ENCODE measurements at regions not wholly inside any gene's neighbourhood (a gene's known extent, or its start where the extent isn't known, plus 50 kb on each side); places are given as distances from the start of the nearest gene placed in this dataset.

DNA sequence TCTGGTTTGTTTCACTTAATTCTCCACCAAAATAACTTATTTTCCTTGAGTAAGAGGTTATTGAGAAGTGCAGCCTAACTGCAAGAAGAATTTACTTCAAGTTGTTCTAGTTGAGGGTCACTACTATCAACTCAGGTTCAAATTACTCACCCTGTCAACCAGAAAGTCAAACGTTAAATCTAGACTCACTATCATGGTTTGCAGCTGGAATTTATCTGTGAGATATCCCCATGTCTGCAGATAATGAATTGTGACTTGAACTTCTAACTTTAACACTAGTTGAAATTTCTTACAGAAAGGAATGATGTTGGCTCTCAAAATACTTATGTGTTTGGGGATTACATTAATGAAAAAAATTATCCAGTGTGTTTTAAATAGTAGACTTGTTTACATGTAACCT lies 1145.7 kb upstream of the NXPH2 start:
- no peak for DNase-seq (ENCODE audit: low read depth in 1 of 2, low spot score in 1 of 2)
- Histone ChIP-seq H3K27me3 (ENCODE audit: insufficient read depth, poor library complexity, severe bottlenecking) (no peaks in the 10 kb centered on the region), H3K4me3 (replicated peaks; ENCODE audit: insufficient read depth, low read length) (no peak overlapping the region), H3K27ac (replicated peaks) (no peak overlapping the region)
- TF ChIP-seq CTCF (IDR thresholded peaks at IDR 0.05; ENCODE audit: insufficient read depth, low read length) (no peak), GABPA (IDR thresholded peaks at IDR 0.05; ENCODE audit: low read depth) (no peak), SPI1 (IDR thresholded peaks at IDR 0.05; ENCODE audit: borderline replicate concordance, low read depth) (no peak), POLR2AphosphoS5 (IDR thresholded peaks at IDR 0.05; ENCODE audit: low read depth) (no peak)
- TF ChIP-seq, protein P1, sequence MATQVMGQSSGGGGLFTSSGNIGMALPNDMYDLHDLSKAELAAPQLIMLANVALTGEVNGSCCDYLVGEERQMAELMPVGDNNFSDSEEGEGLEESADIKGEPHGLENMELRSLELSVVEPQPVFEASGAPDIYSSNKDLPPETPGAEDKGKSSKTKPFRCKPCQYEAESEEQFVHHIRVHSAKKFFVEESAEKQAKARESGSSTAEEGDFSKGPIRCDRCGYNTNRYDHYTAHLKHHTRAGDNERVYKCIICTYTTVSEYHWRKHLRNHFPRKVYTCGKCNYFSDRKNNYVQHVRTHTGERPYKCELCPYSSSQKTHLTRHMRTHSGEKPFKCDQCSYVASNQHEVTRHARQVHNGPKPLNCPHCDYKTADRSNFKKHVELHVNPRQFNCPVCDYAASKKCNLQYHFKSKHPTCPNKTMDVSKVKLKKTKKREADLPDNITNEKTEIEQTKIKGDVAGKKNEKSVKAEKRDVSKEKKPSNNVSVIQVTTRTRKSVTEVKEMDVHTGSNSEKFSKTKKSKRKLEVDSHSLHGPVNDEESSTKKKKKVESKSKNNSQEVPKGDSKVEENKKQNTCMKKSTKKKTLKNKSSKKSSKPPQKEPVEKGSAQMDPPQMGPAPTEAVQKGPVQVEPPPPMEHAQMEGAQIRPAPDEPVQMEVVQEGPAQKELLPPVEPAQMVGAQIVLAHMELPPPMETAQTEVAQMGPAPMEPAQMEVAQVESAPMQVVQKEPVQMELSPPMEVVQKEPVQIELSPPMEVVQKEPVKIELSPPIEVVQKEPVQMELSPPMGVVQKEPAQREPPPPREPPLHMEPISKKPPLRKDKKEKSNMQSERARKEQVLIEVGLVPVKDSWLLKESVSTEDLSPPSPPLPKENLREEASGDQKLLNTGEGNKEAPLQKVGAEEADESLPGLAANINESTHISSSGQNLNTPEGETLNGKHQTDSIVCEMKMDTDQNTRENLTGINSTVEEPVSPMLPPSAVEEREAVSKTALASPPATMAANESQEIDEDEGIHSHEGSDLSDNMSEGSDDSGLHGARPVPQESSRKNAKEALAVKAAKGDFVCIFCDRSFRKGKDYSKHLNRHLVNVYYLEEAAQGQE (IDR thresholded peaks at IDR 0.05; ENCODE audit: insufficient replicate concordance, low read depth), result no peak

- TF ChIP-seq GABPA (IDR thresholded peaks at IDR 0.05; ENCODE audit: low read depth) (no peak), POLR2AphosphoS5 (IDR thresholded peaks at IDR 0.05; ENCODE audit: low read depth) (no peak), SPI1 (IDR thresholded peaks at IDR 0.05; ENCODE audit: borderline replicate concordance, low read depth) (no peak), CTCF (IDR thresholded peaks at IDR 0.05; ENCODE audit: insufficient read depth, low read length) (no peak)
- TF ChIP-seq, protein P1 (IDR thresholded peaks at IDR 0.05; ENCODE audit: insufficient replicate concordance, low read depth), result no peak
- no peak for DNase-seq (ENCODE audit: low read depth in 1 of 2, low spot score in 1 of 2)
- no peak overlapping the region for H3K27ac ChIP-seq (replicated peaks)
- no peaks in the 10 kb centered on the region for H3K27me3 ChIP-seq (ENCODE audit: insufficient read depth, poor library complexity, severe bottlenecking)
- H3K4me3 ChIP-seq (replicated peaks; ENCODE audit: insufficient read depth, low read length), result no peak overlapping the region
Observed at GRCh38 chr2:139924070-139924469, 1143.9 kb upstream of the NXPH2 start.

GRCh38 chr2:139918982-139919381 lies 1138.8 kb upstream of the NXPH2 start:
- no peak for TF ChIP-seq GABPA (IDR thresholded peaks at IDR 0.05; ENCODE audit: low read depth)
- no peak for TF ChIP-seq CTCF (IDR thresholded peaks at IDR 0.05; ENCODE audit: insufficient read depth, low read length)
- no peak for TF ChIP-seq POLR2AphosphoS5 (IDR thresholded peaks at IDR 0.05; ENCODE audit: low read depth)
- TF ChIP-seq, protein P1 (IDR thresholded peaks at IDR 0.05; ENCODE audit: insufficient replicate concordance, low read depth), result no peak
- TF ChIP-seq SPI1 (IDR thresholded peaks at IDR 0.05; ENCODE audit: borderline replicate concordance, low read depth), result no peak
- H3K27ac ChIP-seq (replicated peaks), result no peak overlapping the region
- DNase-seq (ENCODE audit: low read depth in 1 of 2, low spot score in 1 of 2), result no peak
- no peak overlapping the region for H3K4me3 ChIP-seq (replicated peaks; ENCODE audit: insufficient read depth, low read length)
- no peaks in the 10 kb centered on the region for H3K27me3 ChIP-seq (ENCODE audit: insufficient read depth, poor library complexity, severe bottlenecking)
